ENCODE measurements at regions not wholly inside any gene's neighbourhood (a gene's known extent, or its start where the extent isn't known, plus 50 kb on each side); places are given as distances from the start of the nearest gene placed in this dataset.

GRCh38 chr9:20044686-20045085 lies 255.8 kb upstream of the SLC24A2 start:
- DNase-seq (ENCODE audit: insufficient read length, low spot score, missing footprints), result no peak
- Histone ChIP-seq H3K4me2 (ENCODE audit: insufficient read depth, low read length) (no peak overlapping the region), H3K27ac (ENCODE audit: low read depth, low read length) (no peak overlapping the region), H3K27me3 (ENCODE audit: insufficient read depth, low read length) (no peaks in the 10 kb centered on the region), H4K20me1 (ENCODE audit: insufficient read depth, low read length) (no peaks in the 10 kb centered on the region), H2AFZ (ENCODE audit: low read length) (peak overlapping the region; percentile 24), H3K4me3 (ENCODE audit: insufficient read depth, low read length) (no peak overlapping the region), H3K9me3 (ENCODE audit: low read depth, low read length) (no peaks in the 10 kb centered on the region), H3K36me3 (ENCODE audit: insufficient read depth, low read length) (no peaks in the 10 kb centered on the region), H3K79me2 (ENCODE audit: insufficient read depth, low read length) (no peaks in the 10 kb centered on the region), H3K4me1 (ENCODE audit: insufficient read depth, low read length) (no peaks in the 10 kb centered on the region)
- TF ChIP-seq CTCF (IDR thresholded peaks at IDR 0.05; ENCODE audit: extremely low read depth, low read depth, low read length), result no peak

GRCh38 chr9:20043461-20043860 lies 254.6 kb upstream of the SLC24A2 start:
- no peaks in the 10 kb centered on the region for H3K27me3 ChIP-seq (ENCODE audit: insufficient read depth, low read length)
- no peaks in the 10 kb centered on the region for H4K20me1 ChIP-seq (ENCODE audit: insufficient read depth, low read length)

GRCh38 chr9:20043035-20043434 lies 254.2 kb upstream of the SLC24A2 start:
- H3K79me2 ChIP-seq (ENCODE audit: insufficient read depth, low read length), result no peaks in the 10 kb centered on the region
- no peak overlapping the region for H3K4me3 ChIP-seq (ENCODE audit: insufficient read depth, low read length)
- no peaks in the 10 kb centered on the region for H3K27me3 ChIP-seq (ENCODE audit: insufficient read depth, low read length)
- no peak for DNase-seq (ENCODE audit: insufficient read length, low spot score, missing footprints)
- H3K27ac ChIP-seq (ENCODE audit: low read depth, low read length), result no peak overlapping the region
- no peaks in the 10 kb centered on the region for H3K9me3 ChIP-seq (ENCODE audit: low read depth, low read length)
- no peaks in the 10 kb centered on the region for H3K36me3 ChIP-seq (ENCODE audit: insufficient read depth, low read length)
- no peak overlapping the region for H2AFZ ChIP-seq (ENCODE audit: low read length)
- no peak overlapping the region for H3K4me2 ChIP-seq (ENCODE audit: insufficient read depth, low read length)
- no peaks in the 10 kb centered on the region for H4K20me1 ChIP-seq (ENCODE audit: insufficient read depth, low read length)
- no peak for TF ChIP-seq CTCF (IDR thresholded peaks at IDR 0.05; ENCODE audit: extremely low read depth, low read depth, low read length)
- H3K4me1 ChIP-seq (ENCODE audit: insufficient read depth, low read length), result no peaks in the 10 kb centered on the region

More at GRCh38 chr9:20043461-20043860, 254.6 kb upstream of the SLC24A2 start:
- Histone ChIP-seq H3K36me3 (ENCODE audit: insufficient read depth, low read length) (no peaks in the 10 kb centered on the region), H3K4me3 (ENCODE audit: insufficient read depth, low read length) (no peak overlapping the region), H3K9me3 (ENCODE audit: low read depth, low read length) (no peaks in the 10 kb centered on the region), H3K27ac (ENCODE audit: low read depth, low read length) (no peak overlapping the region), H3K4me1 (ENCODE audit: insufficient read depth, low read length) (no peaks in the 10 kb centered on the region), H3K4me2 (ENCODE audit: insufficient read depth, low read length) (no peak overlapping the region), H3K79me2 (ENCODE audit: insufficient read depth, low read length) (no peaks in the 10 kb centered on the region), H2AFZ (ENCODE audit: low read length) (no peak overlapping the region)
- TF ChIP-seq CTCF (IDR thresholded peaks at IDR 0.05; ENCODE audit: extremely low read depth, low read depth, low read length), result no peak
- DNase-seq (ENCODE audit: insufficient read length, low spot score, missing footprints), result no peak

DNA sequence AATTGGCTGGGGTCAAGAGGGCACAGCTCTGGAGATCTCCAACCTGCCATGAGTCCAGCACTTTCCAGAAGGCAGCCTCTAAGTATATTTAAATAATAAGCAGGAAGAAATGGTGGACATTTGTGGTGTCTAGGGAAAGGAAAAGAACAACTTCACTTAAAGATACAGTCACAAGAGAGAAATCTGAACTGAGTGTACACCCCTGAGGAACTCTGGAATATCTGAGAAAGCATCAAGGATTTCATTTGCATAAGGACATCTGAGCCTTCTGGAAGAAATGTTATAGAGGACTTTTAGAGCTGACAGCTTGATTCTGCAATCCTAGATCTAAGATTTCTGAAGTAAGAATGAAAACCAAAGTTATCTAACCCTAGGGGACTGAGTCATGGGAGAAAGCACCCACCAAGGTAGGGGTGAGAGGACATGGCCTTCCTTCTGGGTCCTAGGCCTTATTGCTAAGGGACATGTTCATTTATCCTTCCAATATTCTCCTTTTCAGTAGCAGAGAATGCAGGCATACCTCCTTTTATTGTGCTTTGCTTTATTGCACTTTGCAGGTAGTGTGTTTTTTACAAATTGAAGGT lies 253.4 kb upstream of the SLC24A2 start:
- Histone ChIP-seq H2AFZ (ENCODE audit: low read length) (no peak overlapping the region), H3K27ac (ENCODE audit: low read depth, low read length) (no peak overlapping the region), H3K36me3 (ENCODE audit: insufficient read depth, low read length) (no peaks in the 10 kb centered on the region), H3K27me3 (ENCODE audit: insufficient read depth, low read length) (no peaks in the 10 kb centered on the region), H3K4me1 (ENCODE audit: insufficient read depth, low read length) (no peaks in the 10 kb centered on the region), H3K4me3 (ENCODE audit: insufficient read depth, low read length) (no peak overlapping the region), H3K79me2 (ENCODE audit: insufficient read depth, low read length) (no peaks in the 10 kb centered on the region), H4K20me1 (ENCODE audit: insufficient read depth, low read length) (no peaks in the 10 kb centered on the region), H3K4me2 (ENCODE audit: insufficient read depth, low read length) (no peak overlapping the region), H3K9me3 (ENCODE audit: low read depth, low read length) (no peaks in the 10 kb centered on the region)
- TF ChIP-seq CTCF (IDR thresholded peaks at IDR 0.05; ENCODE audit: extremely low read depth, low read depth, low read length), result no peak
- no peak for DNase-seq (ENCODE audit: insufficient read length, low spot score, missing footprints)
